HFFc6 (cell line): ENCODE measurements at regions not wholly inside any gene's neighbourhood (a gene's known extent, or its start where the extent isn't known, plus 50 kb on each side); places are given as distances from the start of the nearest gene placed in this dataset.
A peak's percentile ranks its signal among the peaks of the same experiment; 100 is the strongest.

Experiments used
- DNase-seq: peaks from one replicate; pipeline ENCODE4 v3.0.0-alpha.2; 2018
- H3K27ac Mint-ChIP-seq: 2 replicates; pipeline ENCODE4 v1.8.0; 2020; ENCODE audit warnings: mild to moderate bottlenecking, mixed read lengths
- H3K27me3 Mint-ChIP-seq: 2 replicates; pipeline ENCODE4 v1.8.0; 2021; ENCODE audit warnings: mild to moderate bottlenecking, moderate library complexity, mixed read lengths; ENCODE audit not compliant: insufficient read depth
- H3K36me3 Mint-ChIP-seq: 2 replicates; pipeline ENCODE4 v1.8.0; 2021; ENCODE audit warnings: low read depth, mixed read lengths
- H3K4me1 Mint-ChIP-seq: 2 replicates; pipeline ENCODE4 v1.8.0; 2020; ENCODE audit warnings: low read depth, mixed read lengths
- H3K4me3 Mint-ChIP-seq: 2 replicates; pipeline ENCODE4 v1.8.0; 2020; ENCODE audit warnings: mild to moderate bottlenecking, moderate library complexity, mixed read lengths
- H3K9me3 Mint-ChIP-seq: 2 replicates; pipeline ENCODE4 v1.8.0; 2020; ENCODE audit warnings: mild to moderate bottlenecking, mixed read lengths
- CTCF ChIP-seq: fragments of 200-600 bp; sonication (generic); IDR thresholded peaks from 2 replicates; pipeline ENCODE4 v1.5.0; 2021; ENCODE audit warnings: antibody characterized with exemption, mild to moderate bottlenecking

DNA sequence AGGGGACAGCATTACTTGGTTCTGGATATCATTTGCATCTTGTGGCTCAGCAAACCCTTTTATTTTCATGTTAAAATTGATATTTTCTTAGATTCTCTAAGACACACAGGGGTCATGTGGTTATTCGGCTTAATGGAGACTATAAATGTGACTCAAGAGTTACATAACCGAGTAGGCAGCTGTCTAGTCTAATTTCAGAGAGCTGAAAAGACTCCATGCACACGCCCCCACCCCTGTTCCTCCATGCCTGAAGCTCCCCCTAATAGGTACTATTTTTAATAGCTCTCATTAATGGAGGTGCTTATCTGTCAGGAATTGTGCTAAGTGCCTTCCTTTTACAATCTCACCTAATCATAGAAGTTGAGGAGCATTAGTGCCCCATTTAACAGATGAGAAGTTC, 189.2 kb upstream of the ARHGAP20 start:
- no peak overlapping the region for H3K27ac Mint-ChIP-seq
- no peak for TF ChIP-seq CTCF

GRCh38 chr11:110900426-110900825, 188.2 kb upstream of the ARHGAP20 start:
- peaks cover 18% of the 10 kb centered on the region for H3K27me3 Mint-ChIP-seq

More for the DNA sequence above, 189.2 kb upstream of the ARHGAP20 start:
- Mint-ChIP-seq H3K27me3 (peaks cover 23% of the 10 kb centered on the region), H3K36me3 (no peaks in the 10 kb centered on the region), H3K9me3 (no peaks in the 10 kb centered on the region), H3K4me3 (no peak overlapping the region), H3K4me1 (peaks cover 32% of the 10 kb centered on the region)
- no peak for DNase-seq

DNA sequence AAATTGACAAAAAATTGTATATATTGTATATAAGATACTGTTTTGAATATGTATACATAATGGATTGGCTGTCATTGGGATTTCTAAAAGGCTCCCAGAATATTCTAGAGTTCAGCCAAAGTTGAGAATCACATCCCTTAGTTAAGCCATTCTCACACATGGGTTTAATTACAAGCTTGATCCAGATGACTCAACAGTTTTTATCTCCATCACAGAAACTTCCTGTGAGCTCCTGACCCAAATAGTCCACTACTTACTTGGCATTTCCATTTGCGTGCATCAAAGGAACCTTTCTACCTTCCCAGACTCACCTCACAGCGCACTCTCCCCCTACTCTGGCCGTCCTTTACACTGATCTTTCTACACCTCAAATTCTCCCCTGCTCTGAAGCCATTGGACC, 184.8 kb upstream of the ARHGAP20 start:
- H3K27ac Mint-ChIP-seq, result peak overlapping the region; percentile 16; the same call in 1 of the 2 replicates
- TF ChIP-seq CTCF, result no peak
- H3K4me3 Mint-ChIP-seq, result no peak overlapping the region; the same call in 1 of the 2 replicates
- no peaks in the 10 kb centered on the region for H3K36me3 Mint-ChIP-seq
- peaks cover 41% of the 10 kb centered on the region for H3K4me1 Mint-ChIP-seq
- no peaks in the 10 kb centered on the region for H3K9me3 Mint-ChIP-seq
- DNase-seq, result peak; percentile 73
- peaks cover 8% of the 10 kb centered on the region for H3K27me3 Mint-ChIP-seq

More at GRCh38 chr11:110900426-110900825, 188.2 kb upstream of the ARHGAP20 start:
- no peak overlapping the region for H3K27ac Mint-ChIP-seq
- H3K36me3 Mint-ChIP-seq, result no peaks in the 10 kb centered on the region
- no peaks in the 10 kb centered on the region for H3K9me3 Mint-ChIP-seq
- TF ChIP-seq CTCF, result no peak
- peaks cover 43% of the 10 kb centered on the region for H3K4me1 Mint-ChIP-seq
- no peak overlapping the region for H3K4me3 Mint-ChIP-seq
- DNase-seq, result no peak

GRCh38 chr11:110896358-110896757, 184.1 kb upstream of the ARHGAP20 start:
- Mint-ChIP-seq H3K27ac (peak overlapping the region; percentile 35), H3K4me3 (peak overlapping the region; percentile 18; the same call in 1 of the 2 replicates), H3K4me1 (peaks cover 45% of the 10 kb centered on the region), H3K36me3 (no peaks in the 10 kb centered on the region), H3K27me3 (peaks cover 4% of the 10 kb centered on the region), H3K9me3 (no peaks in the 10 kb centered on the region)
- TF ChIP-seq CTCF, result no peak
- DNase-seq, result peak; percentile 48

DNA sequence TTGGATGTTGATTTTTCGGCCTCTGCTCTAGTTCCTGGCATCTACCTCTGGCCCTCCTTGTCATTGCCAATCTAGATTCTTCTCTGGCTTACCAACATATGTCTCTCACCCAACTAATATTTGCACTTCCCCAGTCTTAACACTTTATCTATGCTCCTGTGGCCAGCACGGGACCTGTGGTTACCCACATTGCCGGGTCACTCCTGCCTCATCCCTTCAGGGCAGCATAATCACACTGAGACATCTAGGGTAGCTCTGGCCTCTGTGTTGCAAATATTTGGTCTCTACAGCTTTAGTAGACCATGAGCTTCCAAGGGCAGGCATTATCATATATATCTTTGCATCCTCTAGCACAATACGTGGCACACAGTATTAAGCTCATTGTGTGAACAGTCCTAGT, 182.0 kb upstream of the ARHGAP20 start:
- DNase-seq, result no peak
- Mint-ChIP-seq H3K27ac (no peak overlapping the region), H3K27me3 (peaks cover 8% of the 10 kb centered on the region), H3K36me3 (no peaks in the 10 kb centered on the region), H3K4me3 (no peak overlapping the region), H3K9me3 (no peaks in the 10 kb centered on the region), H3K4me1 (peaks cover 49% of the 10 kb centered on the region)
- TF ChIP-seq CTCF, result no peak
